PFSK-1 (cell line): ENCODE measurements at regions not wholly inside any gene's neighbourhood (a gene's known extent, or its start where the extent isn't known, plus 50 kb on each side); places are given as distances from the start of the nearest gene placed in this dataset.

Experiments used
- POLR2AphosphoS5 ChIP-seq: IDR thresholded peaks from 2 replicates; pipeline ENCODE4 v1.6.1; 2012; ENCODE audit warnings: low read depth, mild to moderate bottlenecking, control low read depth, low read length, moderate library complexity
- REST ChIP-seq, 2 experiments: IDR thresholded peaks; 2 replicates each; pipeline versions ENCODE4 v1.6.1 to v1.8.0; 2011 to 2012; ENCODE audit warnings: low read depth in 2 of 2, low read length in 2 of 2, control low read depth in 1 of 2, inconsistent platforms in 1 of 2, mild to moderate bottlenecking in 1 of 2, moderate library complexity in 1 of 2; ENCODE audit not compliant: insufficient read depth in 1 of 2

DNA sequence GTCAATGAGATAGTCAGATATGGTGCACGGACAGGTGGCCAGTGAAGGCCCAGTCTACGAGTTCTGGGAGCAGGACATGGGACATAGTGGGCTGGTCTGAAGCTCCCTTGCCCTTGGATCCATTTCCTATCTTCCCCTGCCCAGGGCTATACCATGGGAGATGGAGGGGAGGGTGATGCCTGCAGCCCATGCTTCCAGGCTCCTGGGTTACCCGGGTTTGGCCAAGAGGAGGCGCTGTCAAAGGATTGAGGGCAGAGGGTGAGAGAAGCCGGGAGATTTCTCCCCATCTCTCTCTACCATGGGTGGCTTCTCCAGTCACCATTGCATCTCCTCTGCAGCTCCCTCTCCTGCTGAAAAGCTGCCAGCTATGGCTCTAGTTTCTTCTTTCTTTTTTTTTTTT lies 52.8 kb upstream of the LHX5 start:
- no peak for TF ChIP-seq POLR2AphosphoS5
- no peak for TF ChIP-seq REST (IDR thresholded peaks at IDR 0.05; ENCODE audit: insufficient read depth in 1 of 2, low read depth in 2 of 2, low read length in 2 of 2)
